Peyer's patch (tissue), 4 donors: ENCODE measurements at regions not wholly inside any gene's neighbourhood (a gene's known extent, or its start where the extent isn't known, plus 50 kb on each side); places are given as distances from the start of the nearest gene placed in this dataset.

ENCODE experiments used
- POLR2A ChIP-seq, 2 donors: fragments of 450-650 bp; IDR thresholded peaks; one replicate each; pipeline ENCODE4 v1.5.1; 2017; ENCODE audit warnings: antibody characterized with exemption in 2 of 2, mild to moderate bottlenecking in 2 of 2, moderate library complexity in 2 of 2
- TF ChIP-seq, protein P1 (sequence below), 6 experiments: fragments of 450-650 bp in 4 of 6; fragments of 200-600 bp in 2 of 6; sonication (generic) in 1 of 6; IDR thresholded peaks; one replicate each; pipeline ENCODE4 v1.5.1; 2017 to 2019; ENCODE audit warnings: antibody characterized with exemption in 6 of 6, mild to moderate bottlenecking in 3 of 6, moderate library complexity in 1 of 6

DNA sequence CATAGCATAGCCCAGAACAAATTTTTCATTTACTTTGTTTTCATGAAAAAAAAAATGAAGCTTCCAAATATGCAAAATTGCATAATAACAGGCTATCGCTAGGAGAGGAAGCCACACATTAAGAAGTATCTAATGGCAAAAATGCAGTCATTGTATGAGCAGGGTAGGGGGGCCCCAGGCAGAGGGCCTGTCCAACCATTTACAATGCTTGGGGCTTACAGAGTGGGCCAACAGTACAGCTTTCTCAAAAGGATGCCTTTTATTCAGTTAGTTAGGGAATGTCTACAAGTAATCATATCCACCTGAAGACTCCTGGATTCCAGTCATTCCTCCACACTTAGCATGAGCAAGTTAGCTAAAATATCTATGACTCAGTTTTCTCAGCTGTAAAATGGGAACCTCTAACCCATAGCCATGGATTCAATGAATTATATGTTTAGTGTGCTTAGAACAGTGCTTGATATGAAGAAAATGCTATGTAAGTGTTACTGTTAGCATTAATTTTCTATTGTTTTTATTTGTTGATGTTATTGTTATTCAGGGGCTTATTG lies 117.7 kb downstream of the GAS1 start:
- TF ChIP-seq, protein P1, sequence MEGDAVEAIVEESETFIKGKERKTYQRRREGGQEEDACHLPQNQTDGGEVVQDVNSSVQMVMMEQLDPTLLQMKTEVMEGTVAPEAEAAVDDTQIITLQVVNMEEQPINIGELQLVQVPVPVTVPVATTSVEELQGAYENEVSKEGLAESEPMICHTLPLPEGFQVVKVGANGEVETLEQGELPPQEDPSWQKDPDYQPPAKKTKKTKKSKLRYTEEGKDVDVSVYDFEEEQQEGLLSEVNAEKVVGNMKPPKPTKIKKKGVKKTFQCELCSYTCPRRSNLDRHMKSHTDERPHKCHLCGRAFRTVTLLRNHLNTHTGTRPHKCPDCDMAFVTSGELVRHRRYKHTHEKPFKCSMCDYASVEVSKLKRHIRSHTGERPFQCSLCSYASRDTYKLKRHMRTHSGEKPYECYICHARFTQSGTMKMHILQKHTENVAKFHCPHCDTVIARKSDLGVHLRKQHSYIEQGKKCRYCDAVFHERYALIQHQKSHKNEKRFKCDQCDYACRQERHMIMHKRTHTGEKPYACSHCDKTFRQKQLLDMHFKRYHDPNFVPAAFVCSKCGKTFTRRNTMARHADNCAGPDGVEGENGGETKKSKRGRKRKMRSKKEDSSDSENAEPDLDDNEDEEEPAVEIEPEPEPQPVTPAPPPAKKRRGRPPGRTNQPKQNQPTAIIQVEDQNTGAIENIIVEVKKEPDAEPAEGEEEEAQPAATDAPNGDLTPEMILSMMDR (IDR thresholded peaks at IDR 0.05): no peak
- TF ChIP-seq POLR2A (IDR thresholded peaks at IDR 0.05): no peak
